ENCODE measurements at regions not wholly inside any gene's neighbourhood (a gene's known extent, or its start where the extent isn't known, plus 50 kb on each side); places are given as distances from the start of the nearest gene placed in this dataset.

GRCh38 chr5:54927097-54927746, 58.2 kb downstream of the ESM1 start:
- H3K27ac ChIP-seq: no peak overlapping the region
- TF ChIP-seq ZFX (IDR thresholded peaks at IDR 0.05): no peak
- no peak for TF ChIP-seq CTCF (conservative IDR thresholded peaks at IDR 0.05)

- TF ChIP-seq CTCF (conservative IDR thresholded peaks at IDR 0.05) (no peak), ZFX (IDR thresholded peaks at IDR 0.05) (no peak)
- H3K27ac ChIP-seq: no peak overlapping the region
Measured at GRCh38 chr5:54924487-54924886, 60.9 kb downstream of the ESM1 start.

GRCh38 chr5:54917323-54917722, 68.1 kb downstream of the ESM1 start:
- no peak overlapping the region for H3K27ac ChIP-seq
- TF ChIP-seq ZFX (IDR thresholded peaks at IDR 0.05) (no peak), CTCF (conservative IDR thresholded peaks at IDR 0.05) (no peak)

GRCh38 chr5:54915466-54916027, 69.8 kb downstream of the ESM1 start:
- TF ChIP-seq CTCF (conservative IDR thresholded peaks at IDR 0.05): no peak
- TF ChIP-seq ZFX (IDR thresholded peaks at IDR 0.05): no peak
- H3K27ac ChIP-seq: no peak overlapping the region

- TF ChIP-seq CTCF (conservative IDR thresholded peaks at IDR 0.05) (no peak), ZFX (IDR thresholded peaks at IDR 0.05) (no peak)
- H3K27ac ChIP-seq: no peak overlapping the region
Measured at GRCh38 chr5:54912021-54912420, 73.4 kb downstream of the ESM1 start.

GRCh38 chr5:54909911-54910870, 75.2 kb downstream of the ESM1 start:
- no peak for TF ChIP-seq ZFX (IDR thresholded peaks at IDR 0.05)
- no peak for TF ChIP-seq CTCF (conservative IDR thresholded peaks at IDR 0.05)
- H3K27ac ChIP-seq: no peak overlapping the region
